Kidney epithelial cell (primary cell): ENCODE measurements at regions not wholly inside any gene's neighbourhood (a gene's known extent, or its start where the extent isn't known, plus 50 kb on each side); places are given as distances from the start of the nearest gene placed in this dataset.

Experiments
- DNase-seq: peaks from one replicate; pipeline ENCODE4 v3.0.0-alpha.2; 2010; ENCODE audit warnings: low read depth
- H3K27me3 ChIP-seq: 2 replicates; pipeline ENCODE4 v1.6.0; 2011; ENCODE audit warnings: low read length; ENCODE audit not compliant: control insufficient read depth, insufficient read depth
- H3K36me3 ChIP-seq: 2 replicates; pipeline ENCODE4 v1.5.1; 2011; ENCODE audit warnings: low read length; ENCODE audit not compliant: control insufficient read depth, insufficient read depth
- H3K4me3 ChIP-seq: 2 replicates; pipeline ENCODE4 v1.5.1; 2011; ENCODE audit warnings: low read depth, mild to moderate bottlenecking, control low read depth, low read length
- TF ChIP-seq, protein P1 (sequence below): IDR thresholded peaks from 2 replicates; pipeline ENCODE4 v1.5.1; 2011; ENCODE audit warnings: mild to moderate bottlenecking, moderate library complexity, low read length, control low read depth, inconsistent platforms; ENCODE audit not compliant: insufficient read depth, poor library complexity, severe bottlenecking

DNA sequence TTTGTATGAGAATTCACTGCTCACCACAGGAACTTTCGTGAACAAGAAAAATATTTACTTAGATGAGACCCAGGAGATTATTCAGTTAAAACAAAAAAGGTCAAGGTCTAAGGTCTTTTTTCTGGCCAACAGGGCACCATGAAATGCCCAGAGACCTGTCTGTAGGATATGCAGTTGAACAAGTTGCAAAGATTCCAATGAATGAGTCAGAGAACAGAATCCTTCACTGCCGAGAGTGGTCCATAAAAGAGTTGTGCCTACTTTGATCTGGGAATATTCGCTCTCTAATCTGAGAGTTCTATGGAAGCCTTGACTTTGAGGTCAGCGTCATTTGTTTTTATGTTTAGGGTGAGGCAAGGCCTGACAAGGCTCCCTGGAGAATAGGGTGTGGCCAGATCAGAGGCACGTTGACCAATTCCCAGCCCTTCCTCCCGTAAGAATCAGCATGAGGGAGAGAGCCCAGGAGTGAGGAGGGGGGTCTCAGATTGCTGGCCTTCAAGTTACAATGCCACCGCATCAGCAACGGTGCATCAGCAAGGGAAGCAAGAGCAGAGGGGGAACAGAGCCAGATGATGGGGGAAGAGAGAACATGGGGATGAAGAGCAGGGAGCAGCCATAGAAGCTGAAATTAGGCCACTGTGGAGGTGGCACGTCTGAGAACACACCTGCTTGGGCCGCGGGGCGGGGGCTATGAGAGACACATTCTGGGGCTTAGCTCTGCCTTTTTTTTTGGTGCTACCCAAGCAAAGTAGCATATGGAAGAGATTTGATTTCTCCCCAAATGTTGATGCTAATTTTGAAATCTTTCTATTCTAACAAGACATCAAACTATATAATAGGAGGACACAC lies 206.4 kb upstream of the RAB4A start:
- Histone ChIP-seq H3K36me3 (no peaks in the 10 kb centered on the region), H3K27me3 (peaks cover 7% of the 10 kb centered on the region), H3K4me3 (no peak overlapping the region)
- no peak for DNase-seq
- TF ChIP-seq, protein P1, sequence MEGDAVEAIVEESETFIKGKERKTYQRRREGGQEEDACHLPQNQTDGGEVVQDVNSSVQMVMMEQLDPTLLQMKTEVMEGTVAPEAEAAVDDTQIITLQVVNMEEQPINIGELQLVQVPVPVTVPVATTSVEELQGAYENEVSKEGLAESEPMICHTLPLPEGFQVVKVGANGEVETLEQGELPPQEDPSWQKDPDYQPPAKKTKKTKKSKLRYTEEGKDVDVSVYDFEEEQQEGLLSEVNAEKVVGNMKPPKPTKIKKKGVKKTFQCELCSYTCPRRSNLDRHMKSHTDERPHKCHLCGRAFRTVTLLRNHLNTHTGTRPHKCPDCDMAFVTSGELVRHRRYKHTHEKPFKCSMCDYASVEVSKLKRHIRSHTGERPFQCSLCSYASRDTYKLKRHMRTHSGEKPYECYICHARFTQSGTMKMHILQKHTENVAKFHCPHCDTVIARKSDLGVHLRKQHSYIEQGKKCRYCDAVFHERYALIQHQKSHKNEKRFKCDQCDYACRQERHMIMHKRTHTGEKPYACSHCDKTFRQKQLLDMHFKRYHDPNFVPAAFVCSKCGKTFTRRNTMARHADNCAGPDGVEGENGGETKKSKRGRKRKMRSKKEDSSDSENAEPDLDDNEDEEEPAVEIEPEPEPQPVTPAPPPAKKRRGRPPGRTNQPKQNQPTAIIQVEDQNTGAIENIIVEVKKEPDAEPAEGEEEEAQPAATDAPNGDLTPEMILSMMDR: no peak

- Histone ChIP-seq H3K36me3 (no peaks in the 10 kb centered on the region), H3K27me3 (peaks cover 7% of the 10 kb centered on the region), H3K4me3 (no peak overlapping the region)
- DNase-seq: no peak
- TF ChIP-seq, protein P1: no peak
These were observed 205.3 kb upstream of the RAB4A start for GRCh38 chr1:229065613-229066012.

DNA sequence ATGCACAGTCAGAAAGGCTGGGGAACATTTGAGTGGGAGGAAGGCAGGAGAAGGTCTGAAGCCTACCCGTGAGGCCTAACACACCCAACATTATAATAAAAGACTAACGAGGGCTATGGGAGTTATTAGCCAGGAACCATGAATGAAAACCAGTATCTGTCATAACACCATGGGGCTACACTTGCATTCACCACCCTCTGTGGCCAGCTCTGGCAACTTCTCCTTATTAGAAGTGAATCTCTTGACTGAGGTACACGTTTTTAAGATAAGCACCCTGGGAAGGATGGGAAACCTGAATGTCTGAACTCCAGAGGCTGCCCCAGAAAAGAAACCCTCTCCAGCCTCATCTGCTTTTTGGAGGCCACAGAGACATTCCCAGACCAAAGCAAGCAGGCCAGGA lies 204.3 kb upstream of the RAB4A start:
- Histone ChIP-seq H3K27me3 (peaks cover 7% of the 10 kb centered on the region), H3K36me3 (no peaks in the 10 kb centered on the region), H3K4me3 (no peak overlapping the region)
- DNase-seq: no peak
- TF ChIP-seq, protein P1: no peak

DNA sequence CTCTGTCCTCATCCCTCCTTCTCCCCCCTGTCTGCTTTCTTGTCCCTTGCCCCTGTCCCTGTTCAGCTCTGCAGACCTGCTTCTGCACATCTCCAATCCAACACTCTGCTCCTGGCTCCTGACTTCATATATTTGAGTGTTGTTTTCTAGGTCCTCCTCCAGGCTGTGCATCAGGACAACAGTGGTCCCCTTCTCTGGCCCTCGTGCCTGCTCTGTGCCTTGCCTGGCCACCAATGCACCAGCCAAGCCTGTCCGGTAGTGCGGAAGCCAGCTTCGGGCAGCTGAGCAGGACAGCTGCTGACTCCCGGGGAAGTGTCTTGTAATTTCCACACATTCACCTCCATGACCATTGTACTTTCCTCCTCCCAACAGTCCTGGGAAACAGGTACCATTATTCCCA lies 203.4 kb upstream of the RAB4A start:
- Histone ChIP-seq H3K36me3 (no peaks in the 10 kb centered on the region), H3K27me3 (peaks cover 7% of the 10 kb centered on the region)

GRCh38 chr1:229068270-229068987 lies 202.5 kb upstream of the RAB4A start:
- TF ChIP-seq, protein P1: no peak
- H3K4me3 ChIP-seq: no peak overlapping the region
- DNase-seq: no peak
- H3K36me3 ChIP-seq: no peaks in the 10 kb centered on the region
- peaks cover 7% of the 10 kb centered on the region for H3K27me3 ChIP-seq

More for the DNA sequence above, 203.4 kb upstream of the RAB4A start:
- DNase-seq: no peak
- no peak overlapping the region for H3K4me3 ChIP-seq
- TF ChIP-seq, protein P1: no peak
